H9 (cell line): ENCODE measurements at regions not wholly inside any gene's neighbourhood (a gene's known extent, or its start where the extent isn't known, plus 50 kb on each side); places are given as distances from the start of the nearest gene placed in this dataset.
A peak's percentile ranks its signal among the peaks of the same experiment; 100 is the strongest.

Source experiments
- DNase-seq: peaks from one replicate; pipeline ENCODE4 v3.0.0-alpha.2; 2017
- H2AFZ ChIP-seq: one replicate; pipeline ENCODE4 v1.6.1; 2013; ENCODE audit warnings: mild to moderate bottlenecking, low read length, control low read depth, moderate library complexity
- H2AK5ac ChIP-seq: 2 replicates; pipeline ENCODE4 v1.6.1; 2013; ENCODE audit warnings: low read length, control low read depth, mixed read lengths; ENCODE audit not compliant: insufficient read length
- H2BK120ac ChIP-seq: one replicate; pipeline ENCODE4 v1.6.1; 2013; ENCODE audit warnings: low read depth, mild to moderate bottlenecking, low read length, control low read depth, inconsistent platforms; ENCODE audit not compliant: poor library complexity, severe bottlenecking
- H2BK12ac ChIP-seq: 2 replicates; pipeline ENCODE4 v1.6.1; 2013; ENCODE audit warnings: low read length, control low read depth, mixed read lengths, low read depth; ENCODE audit not compliant: insufficient read length
- H2BK15ac ChIP-seq: 2 replicates; pipeline ENCODE4 v1.6.1; 2013; ENCODE audit warnings: low read depth, low read length, control low read depth
- H2BK20ac ChIP-seq: one replicate; pipeline ENCODE4 v1.6.1; 2013; ENCODE audit warnings: low read depth, mild to moderate bottlenecking, low read length, control low read depth, inconsistent platforms; ENCODE audit not compliant: poor library complexity, severe bottlenecking
- H2BK5ac ChIP-seq: 2 replicates; pipeline ENCODE4 v1.6.1; 2013; ENCODE audit warnings: low read length, control low read depth, mixed read lengths; ENCODE audit not compliant: insufficient read length
- H3K14ac ChIP-seq: 2 replicates; pipeline ENCODE4 v1.6.1; 2013; ENCODE audit warnings: low read length, control low read depth; ENCODE audit not compliant: insufficient read depth
- H3K18ac ChIP-seq: 2 replicates; pipeline ENCODE4 v1.6.1; 2013; ENCODE audit warnings: low read depth, mild to moderate bottlenecking, mixed read lengths, low read length, control low read depth; ENCODE audit not compliant: insufficient read length
- H3K23ac ChIP-seq: 2 replicates; pipeline ENCODE4 v1.6.1; 2013; ENCODE audit warnings: low read length, control low read depth, mixed read lengths, low read depth; ENCODE audit not compliant: insufficient read length
- H3K23me2 ChIP-seq: 2 replicates; pipeline ENCODE4 v1.6.1; 2013; ENCODE audit warnings: low read depth, mild to moderate bottlenecking, mixed read lengths, low read length, control low read depth; ENCODE audit not compliant: insufficient read length, poor library complexity, severe bottlenecking
- H3K27ac ChIP-seq: 2 replicates; pipeline ENCODE4 v1.5.1; 2013; ENCODE audit warnings: low read length, control low read depth, mixed read lengths, low read depth; ENCODE audit not compliant: insufficient read length
- H3K27me3 ChIP-seq: 2 replicates; pipeline ENCODE4 v1.6.1; 2013; ENCODE audit warnings: low read length, control low read depth, inconsistent platforms; ENCODE audit not compliant: insufficient read depth
- H3K4ac ChIP-seq: 2 replicates; pipeline ENCODE4 v1.6.1; 2013; ENCODE audit warnings: low read depth, mild to moderate bottlenecking, control low read depth, inconsistent platforms, low read length, moderate library complexity
- H3K4me1 ChIP-seq: 2 replicates; pipeline ENCODE4 v1.6.1; 2013; ENCODE audit warnings: low read length, control low read depth, inconsistent platforms; ENCODE audit not compliant: insufficient read depth
- H3K4me2 ChIP-seq: 2 replicates; pipeline ENCODE4 v1.6.1; 2013; ENCODE audit warnings: low read length, control low read depth, mixed read lengths; ENCODE audit not compliant: insufficient read length, insufficient read depth
- H3K56ac ChIP-seq: 2 replicates; pipeline ENCODE4 v1.6.1; 2013; ENCODE audit warnings: low read depth, mild to moderate bottlenecking, mixed read lengths, low read length, control low read depth; ENCODE audit not compliant: insufficient read length
- H3K79me1 ChIP-seq: 2 replicates; pipeline ENCODE4 v1.6.1; 2013; ENCODE audit warnings: low read depth, mild to moderate bottlenecking, moderate library complexity, low read length, control low read depth, inconsistent platforms; ENCODE audit not compliant: insufficient read depth, poor library complexity, severe bottlenecking
- H3K79me2 ChIP-seq: 2 replicates; pipeline ENCODE4 v1.6.1; 2013; ENCODE audit warnings: low read length, control low read depth, inconsistent platforms; ENCODE audit not compliant: insufficient read depth
- H3K9ac ChIP-seq: 2 replicates; pipeline ENCODE4 v1.6.1; 2013; ENCODE audit warnings: low read length, control low read depth, mixed read lengths; ENCODE audit not compliant: insufficient read length; ENCODE audit errors: extremely low read depth
- H3K9me3 ChIP-seq: one replicate; pipeline ENCODE4 v1.6.1; 2013; ENCODE audit warnings: low read depth, low read length, inconsistent platforms; ENCODE audit not compliant: control insufficient read depth
- H3T11ph ChIP-seq: one replicate; pipeline ENCODE4 v1.6.1; 2013; ENCODE audit warnings: mild to moderate bottlenecking, low read length, control low read depth, inconsistent platforms
- H4K20me1 ChIP-seq: one replicate; pipeline ENCODE4 v1.6.1; 2013; ENCODE audit not compliant: control insufficient read depth, insufficient read length, insufficient read depth
- H4K5ac ChIP-seq: 2 replicates; pipeline ENCODE4 v1.6.1; 2013; ENCODE audit warnings: low read depth, mild to moderate bottlenecking, mixed read lengths, low read length, control low read depth; ENCODE audit not compliant: insufficient read length
- H4K8ac ChIP-seq: replicated peaks from 2 replicates; pipeline ENCODE4 v1.6.1; 2013; ENCODE audit warnings: low read length, control low read depth, mixed read lengths, low read depth; ENCODE audit not compliant: insufficient read length
- H4K91ac ChIP-seq: 2 replicates; pipeline ENCODE4 v1.6.1; 2013; ENCODE audit warnings: low read depth, mild to moderate bottlenecking, moderate library complexity, mixed read lengths, low read length, control low read depth; ENCODE audit not compliant: insufficient read length
- H3K27ac Mint-ChIP-seq, 3 experiments: 2 replicates in 2 of 3; 3 replicates in 1 of 3; pipeline ENCODE4 v1.8.0; 2020 to 2021; ENCODE audit warnings: mixed read lengths in 3 of 3, mild to moderate bottlenecking in 1 of 3, moderate library complexity in 1 of 3
- H3K27me3 Mint-ChIP-seq: 2 replicates; pipeline ENCODE4 v1.8.0; 2021; ENCODE audit warnings: low read depth, mild to moderate bottlenecking, moderate library complexity, mixed read lengths
- H3K36me3 Mint-ChIP-seq, 3 experiments: 2 replicates in 2 of 3; 3 replicates in 1 of 3; pipeline ENCODE4 v1.8.0; 2020 to 2021; ENCODE audit warnings: low read depth in 3 of 3, mixed read lengths in 3 of 3; ENCODE audit not compliant: insufficient read depth in 1 of 3
- H3K4me1 Mint-ChIP-seq, 2 experiments: 2 replicates each; pipeline ENCODE4 v1.8.0; 2020; ENCODE audit warnings: mixed read lengths in 2 of 2
- H3K4me3 Mint-ChIP-seq, 2 experiments: 2 replicates in 1 of 2; 3 replicates in 1 of 2; pipeline ENCODE4 v1.8.0; 2020 to 2021; ENCODE audit warnings: mild to moderate bottlenecking in 2 of 2, mixed read lengths in 2 of 2, moderate library complexity in 1 of 2
- H3K9me3 Mint-ChIP-seq, 2 experiments: 2 replicates in 1 of 2; 3 replicates in 1 of 2; pipeline ENCODE4 v1.8.0; 2020; ENCODE audit warnings: mild to moderate bottlenecking in 2 of 2, mixed read lengths in 2 of 2, moderate library complexity in 1 of 2
- WGBS: extraction: QIAGEN DNeasy Blood & Tissue Kit; methylation state at CpG from one replicate; pipeline ENCODE4 v1.1.7; 2013; ENCODE audit warnings: missing lambda C conversion rate, low lambda C conversion rate, mixed read lengths; ENCODE audit not compliant: insufficient read length; ENCODE audit errors: extremely low coverage; 5-methylcytosine and 5-hydroxymethylcytosine counted together
- TF ChIP-seq, protein P1 (sequence below): fragments of 200-600 bp; sonication (generic); conservative IDR thresholded peaks from 3 replicates; pipeline ENCODE4 v1.8.0; 2021; ENCODE audit warnings: antibody characterized with exemption, mild to moderate bottlenecking

DNA sequence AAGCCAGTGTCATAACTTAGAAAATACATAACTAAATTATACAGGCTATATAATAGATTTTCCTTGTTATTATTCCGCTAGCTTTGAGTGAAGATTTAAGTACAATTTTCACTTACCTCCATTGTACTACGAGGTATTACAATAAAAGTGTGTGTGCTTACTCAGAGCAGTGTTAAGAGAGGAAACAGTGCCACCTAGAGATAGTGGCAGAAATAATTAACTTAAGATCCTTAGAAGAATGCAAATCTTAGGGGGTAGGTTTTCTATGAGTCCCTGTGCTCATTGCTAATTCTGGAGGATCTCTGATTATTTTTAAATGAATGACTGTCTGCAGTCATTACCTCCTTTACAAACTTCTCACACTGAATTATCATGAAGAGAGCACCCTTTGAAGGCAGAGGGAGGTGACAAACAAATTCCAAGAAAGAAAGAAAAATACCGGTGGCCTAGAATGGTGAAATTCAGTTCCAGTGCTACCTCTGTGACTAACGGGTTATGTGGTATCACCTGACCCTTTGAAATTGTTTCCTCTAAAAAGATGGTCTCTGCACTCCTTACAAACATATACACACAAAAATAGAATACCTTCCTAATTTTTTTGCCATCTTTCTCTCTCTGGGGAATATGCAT is 379.8 kb downstream of the TRIM36 start:
- DNase-seq = no peak
- Histone ChIP-seq H3K79me1 (no peaks in the 10 kb centered on the region), H3K79me2 (no peaks in the 10 kb centered on the region), H3K4me1 (no peaks in the 10 kb centered on the region), H3K56ac (no peak overlapping the region), H3K14ac (no peak overlapping the region), H3K23me2 (no peaks in the 10 kb centered on the region), H3K4ac (no peak overlapping the region), H2AK5ac (no peak overlapping the region), H2BK12ac (no peak overlapping the region), H3K9me3 (no peaks in the 10 kb centered on the region), H2BK15ac (no peak overlapping the region), H3K27ac (no peak overlapping the region), H4K8ac (no peak overlapping the region), H4K91ac (no peak overlapping the region), H2AFZ (no peak overlapping the region), H2BK5ac (no peak overlapping the region), H3K23ac (no peak overlapping the region), H3K18ac (no peak overlapping the region), H4K5ac (no peak overlapping the region), H3T11ph (no peak overlapping the region), H2BK120ac (no peak overlapping the region), H4K20me1 (no peaks in the 10 kb centered on the region), H3K9ac (no peak overlapping the region), H3K27me3 (no peaks in the 10 kb centered on the region), H2BK20ac (no peak overlapping the region), H3K4me2 (no peak overlapping the region)
- Mint-ChIP-seq H3K36me3 (no peaks in the 10 kb centered on the region), H3K27me3 (no peaks in the 10 kb centered on the region), H3K27ac (no peak overlapping the region), H3K4me3 (no peak overlapping the region), H3K9me3 (no peaks in the 10 kb centered on the region), H3K4me1 (no peaks in the 10 kb centered on the region)
- no CpG with 5 or more reads among the region's 4 CpGs for WGBS
- TF ChIP-seq, protein P1, sequence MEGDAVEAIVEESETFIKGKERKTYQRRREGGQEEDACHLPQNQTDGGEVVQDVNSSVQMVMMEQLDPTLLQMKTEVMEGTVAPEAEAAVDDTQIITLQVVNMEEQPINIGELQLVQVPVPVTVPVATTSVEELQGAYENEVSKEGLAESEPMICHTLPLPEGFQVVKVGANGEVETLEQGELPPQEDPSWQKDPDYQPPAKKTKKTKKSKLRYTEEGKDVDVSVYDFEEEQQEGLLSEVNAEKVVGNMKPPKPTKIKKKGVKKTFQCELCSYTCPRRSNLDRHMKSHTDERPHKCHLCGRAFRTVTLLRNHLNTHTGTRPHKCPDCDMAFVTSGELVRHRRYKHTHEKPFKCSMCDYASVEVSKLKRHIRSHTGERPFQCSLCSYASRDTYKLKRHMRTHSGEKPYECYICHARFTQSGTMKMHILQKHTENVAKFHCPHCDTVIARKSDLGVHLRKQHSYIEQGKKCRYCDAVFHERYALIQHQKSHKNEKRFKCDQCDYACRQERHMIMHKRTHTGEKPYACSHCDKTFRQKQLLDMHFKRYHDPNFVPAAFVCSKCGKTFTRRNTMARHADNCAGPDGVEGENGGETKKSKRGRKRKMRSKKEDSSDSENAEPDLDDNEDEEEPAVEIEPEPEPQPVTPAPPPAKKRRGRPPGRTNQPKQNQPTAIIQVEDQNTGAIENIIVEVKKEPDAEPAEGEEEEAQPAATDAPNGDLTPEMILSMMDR = peak; percentile 79
